Astrocyte of the spinal cord (primary cell): ENCODE measurements at regions not wholly inside any gene's neighbourhood (a gene's known extent, or its start where the extent isn't known, plus 50 kb on each side); places are given as distances from the start of the nearest gene placed in this dataset.

Experiments
- DNase-seq: peaks from one replicate; pipeline ENCODE4 v3.0.0; 2011; ENCODE audit warnings: low read depth, low spot score
- H3K4me3 ChIP-seq: 2 replicates; pipeline ENCODE4 v1.5.1; 2011; ENCODE audit warnings: low read depth, mild to moderate bottlenecking, low read length, moderate library complexity
- in situ Hi-C: cut with HindIII; loops from 2 replicates; pipeline ENCODE4 v1.10.0; 2017; ENCODE audit warnings: low sequenced_read_pairs
- TF ChIP-seq, protein P1 (sequence below): IDR thresholded peaks from 2 replicates; pipeline ENCODE4 v1.5.1; 2012; ENCODE audit warnings: low read depth, mild to moderate bottlenecking, low read length, inconsistent platforms

DNA sequence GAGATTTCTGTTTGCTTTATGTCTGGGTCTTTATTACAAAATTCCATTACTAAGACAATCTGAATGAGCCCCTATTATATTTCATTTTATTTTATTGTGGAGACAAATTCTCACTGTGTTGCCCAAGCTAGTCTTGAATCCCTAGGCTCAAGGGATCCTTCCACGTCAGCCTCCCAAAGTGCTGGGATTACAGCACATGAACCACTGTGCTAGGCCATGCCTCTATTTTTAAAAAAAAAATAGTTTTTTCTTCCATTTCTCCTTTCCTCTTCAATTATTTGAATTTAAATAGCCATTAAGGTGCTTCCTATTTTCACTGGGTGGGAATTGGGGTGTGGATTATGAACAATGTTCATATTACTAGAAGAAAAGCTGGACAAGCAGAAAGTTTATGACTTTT, 1587.4 kb downstream of the GRIK2 start:
- no peak for DNase-seq
- in situ Hi-C loops, result no loop called here
- no peak overlapping the region for H3K4me3 ChIP-seq
- TF ChIP-seq, protein P1, sequence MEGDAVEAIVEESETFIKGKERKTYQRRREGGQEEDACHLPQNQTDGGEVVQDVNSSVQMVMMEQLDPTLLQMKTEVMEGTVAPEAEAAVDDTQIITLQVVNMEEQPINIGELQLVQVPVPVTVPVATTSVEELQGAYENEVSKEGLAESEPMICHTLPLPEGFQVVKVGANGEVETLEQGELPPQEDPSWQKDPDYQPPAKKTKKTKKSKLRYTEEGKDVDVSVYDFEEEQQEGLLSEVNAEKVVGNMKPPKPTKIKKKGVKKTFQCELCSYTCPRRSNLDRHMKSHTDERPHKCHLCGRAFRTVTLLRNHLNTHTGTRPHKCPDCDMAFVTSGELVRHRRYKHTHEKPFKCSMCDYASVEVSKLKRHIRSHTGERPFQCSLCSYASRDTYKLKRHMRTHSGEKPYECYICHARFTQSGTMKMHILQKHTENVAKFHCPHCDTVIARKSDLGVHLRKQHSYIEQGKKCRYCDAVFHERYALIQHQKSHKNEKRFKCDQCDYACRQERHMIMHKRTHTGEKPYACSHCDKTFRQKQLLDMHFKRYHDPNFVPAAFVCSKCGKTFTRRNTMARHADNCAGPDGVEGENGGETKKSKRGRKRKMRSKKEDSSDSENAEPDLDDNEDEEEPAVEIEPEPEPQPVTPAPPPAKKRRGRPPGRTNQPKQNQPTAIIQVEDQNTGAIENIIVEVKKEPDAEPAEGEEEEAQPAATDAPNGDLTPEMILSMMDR, result no peak

DNA sequence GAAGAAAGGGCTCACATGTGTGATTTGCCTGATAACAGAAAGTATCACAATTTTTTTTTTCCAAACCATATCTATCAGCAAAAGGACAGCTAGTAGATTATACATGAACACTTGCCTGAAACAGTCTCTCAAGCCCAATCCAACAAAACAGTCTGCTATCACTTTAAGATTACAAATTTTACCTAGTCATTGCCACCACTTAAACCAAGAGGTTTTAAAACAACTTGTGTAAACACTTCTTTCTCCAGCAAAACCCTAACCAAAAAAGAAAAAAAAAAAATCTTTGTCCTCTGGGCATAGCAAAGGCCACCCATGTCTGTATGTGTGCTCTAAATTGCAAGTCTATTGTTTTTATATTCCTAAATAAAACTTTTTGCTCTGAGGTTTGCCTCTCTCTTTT, 1568.4 kb downstream of the GRIK2 start:
- DNase-seq, result no peak
- H3K4me3 ChIP-seq, result no peak overlapping the region
- TF ChIP-seq, protein P1, result no peak
- in situ Hi-C loops, result no loop called here

DNA sequence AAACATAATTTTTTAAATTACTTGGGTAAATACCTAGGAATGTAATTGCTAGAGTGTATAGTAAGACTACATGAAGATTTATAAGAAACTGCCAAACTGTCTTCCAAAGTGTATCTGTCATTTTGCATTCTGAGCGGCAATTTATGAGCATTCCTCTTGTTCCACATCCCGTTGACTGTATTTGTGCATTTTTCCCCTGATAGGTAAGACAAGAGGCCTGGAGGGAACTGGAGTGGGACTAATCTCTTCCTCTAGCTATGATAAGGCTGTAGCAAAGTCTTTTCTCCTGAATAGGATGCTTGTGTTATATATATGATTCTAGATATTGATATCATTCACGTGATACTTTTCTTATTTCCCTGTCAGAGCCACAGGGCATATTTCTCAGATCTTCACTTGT, 1557.5 kb downstream of the GRIK2 start:
- in situ Hi-C loops, result no loop called here
- TF ChIP-seq, protein P1, result no peak
- H3K4me3 ChIP-seq, result no peak overlapping the region
- DNase-seq, result no peak

DNA sequence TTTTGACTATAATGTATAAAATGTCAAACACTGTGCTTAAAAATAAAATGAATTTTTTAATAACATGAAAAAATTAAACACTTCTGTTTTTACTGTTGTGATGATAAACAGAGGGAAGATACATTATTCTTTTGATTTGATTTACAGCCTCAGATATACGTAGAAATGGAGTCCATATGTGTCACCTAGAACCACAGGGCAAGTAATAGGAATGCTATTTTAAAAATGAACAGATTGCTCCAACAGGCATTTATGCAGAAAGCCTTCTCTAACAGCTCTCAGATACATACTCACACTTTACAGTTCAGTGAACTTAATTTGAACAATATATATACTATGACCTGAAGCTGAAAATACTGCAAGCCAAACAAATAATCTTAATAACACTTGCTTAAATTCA, 1551.0 kb downstream of the GRIK2 start:
- no peak overlapping the region for H3K4me3 ChIP-seq
- DNase-seq, result no peak
- in situ Hi-C loops, result no loop called here
- TF ChIP-seq, protein P1, result no peak

DNA sequence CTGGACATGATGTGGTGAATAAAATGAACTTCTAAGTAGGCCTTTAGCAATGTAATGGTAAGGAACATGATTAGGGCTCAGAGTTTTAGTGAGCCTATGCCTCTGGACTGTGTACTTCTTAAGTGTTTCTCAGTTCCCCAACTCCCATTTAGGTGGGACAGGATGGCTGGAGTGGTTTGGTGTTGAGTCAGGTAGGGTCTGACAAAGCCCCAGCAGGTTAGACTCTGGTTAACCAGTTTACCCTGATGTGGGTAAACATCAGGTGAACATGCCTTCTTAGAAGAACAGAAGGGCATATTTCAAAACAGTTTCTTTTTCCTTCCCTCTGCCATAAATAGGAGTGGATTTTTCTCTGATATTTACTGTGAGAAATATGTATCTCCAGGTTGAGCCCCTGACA, 1548.7 kb downstream of the GRIK2 start:
- DNase-seq, result no peak
- in situ Hi-C loops, result no loop called here
- TF ChIP-seq, protein P1, result no peak
- no peak overlapping the region for H3K4me3 ChIP-seq

- in situ Hi-C loops, result no loop called here
- TF ChIP-seq, protein P1, result no peak
- H3K4me3 ChIP-seq, result no peak overlapping the region
- DNase-seq, result no peak
Observed at GRCh38 chr6:102936959-102937358, 1543.5 kb downstream of the GRIK2 start.

- in situ Hi-C loops, result no loop called here
- DNase-seq, result no peak
- TF ChIP-seq, protein P1, result no peak
- no peak overlapping the region for H3K4me3 ChIP-seq
Observed at GRCh38 chr6:102928109-102928508, 1534.6 kb downstream of the GRIK2 start.
